ENCODE measurements at regions not wholly inside any gene's neighbourhood (a gene's known extent, or its start where the extent isn't known, plus 50 kb on each side); places are given as distances from the start of the nearest gene placed in this dataset.

DNA sequence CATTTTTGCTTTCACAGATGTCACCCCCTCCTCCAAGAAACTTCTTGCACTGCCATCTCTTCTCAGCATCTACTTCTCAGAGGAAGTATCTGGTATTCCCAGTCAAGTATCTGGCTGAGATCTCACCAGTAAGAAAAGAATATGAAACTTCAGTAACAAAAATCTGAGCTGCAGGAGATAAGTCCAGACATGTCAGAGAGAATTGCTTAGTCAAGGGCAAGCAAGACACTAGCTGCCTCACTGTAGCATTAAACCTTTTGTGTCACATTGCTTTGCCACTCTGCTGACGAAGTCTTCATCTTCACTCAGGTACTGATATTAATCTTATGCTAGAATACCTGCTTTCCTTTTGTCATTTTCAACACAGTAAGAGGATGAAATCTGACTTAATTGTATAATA is 70.6 kb upstream of the ZC3H12C start:
- DNase-seq (ENCODE audit: low spot score): no peak

DNA sequence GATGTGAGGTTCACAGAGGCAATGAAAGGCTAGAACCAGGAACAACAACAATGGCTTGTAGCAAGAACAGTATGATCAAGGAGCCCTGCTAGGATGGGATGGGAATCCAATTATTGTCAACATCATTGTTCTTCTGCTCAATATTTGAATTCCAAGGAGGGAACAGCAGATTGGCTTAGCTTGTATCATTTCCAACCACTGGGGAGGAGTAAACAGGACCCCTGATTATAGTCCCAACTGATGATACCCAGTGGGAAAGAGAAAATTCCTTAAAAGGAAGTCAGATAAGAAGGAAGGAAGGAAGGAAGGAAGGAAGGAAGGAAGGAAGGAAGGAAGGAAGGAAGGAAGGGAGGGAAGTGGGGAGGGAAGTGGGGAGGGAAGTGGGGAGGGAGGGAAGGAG is 69.5 kb upstream of the ZC3H12C start:
- DNase-seq (ENCODE audit: low spot score): no peak

DNA sequence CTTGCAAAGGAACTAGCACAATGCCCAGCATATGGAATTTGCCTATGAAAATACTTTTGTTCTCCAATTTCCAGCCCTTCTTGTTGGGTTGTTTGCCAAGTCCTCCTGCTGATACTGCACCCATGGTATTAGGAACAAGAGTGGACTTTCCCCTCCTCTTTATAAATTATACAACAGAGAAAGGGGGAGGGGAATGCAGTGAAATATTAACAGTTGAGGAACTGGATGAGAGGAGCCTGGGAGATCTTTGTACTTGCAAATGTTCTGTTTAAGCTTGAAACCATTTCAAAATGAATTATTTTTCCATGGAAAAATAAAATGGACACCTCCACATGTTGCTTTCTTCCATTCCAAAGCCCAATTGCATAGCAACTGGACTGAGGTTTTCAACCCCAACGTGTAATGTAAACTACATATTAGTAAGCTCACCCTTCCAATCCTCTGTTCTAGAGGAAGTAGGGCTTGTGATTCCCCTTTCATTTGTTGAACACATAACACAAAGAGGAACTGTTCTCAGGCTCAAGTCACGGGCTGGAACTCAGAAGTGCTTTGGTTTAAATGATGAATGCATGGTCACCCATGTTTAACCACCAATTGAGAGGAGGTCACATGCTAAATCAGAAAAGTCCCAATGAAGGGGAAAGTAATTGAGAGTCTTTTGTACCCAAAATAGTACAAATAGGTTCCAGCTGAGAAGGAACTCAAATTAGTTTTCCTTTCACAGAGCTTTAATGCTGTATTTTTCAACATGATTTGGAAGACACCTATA is 66.2 kb upstream of the ZC3H12C start:
- DNase-seq (ENCODE audit: low spot score): no peak

DNA sequence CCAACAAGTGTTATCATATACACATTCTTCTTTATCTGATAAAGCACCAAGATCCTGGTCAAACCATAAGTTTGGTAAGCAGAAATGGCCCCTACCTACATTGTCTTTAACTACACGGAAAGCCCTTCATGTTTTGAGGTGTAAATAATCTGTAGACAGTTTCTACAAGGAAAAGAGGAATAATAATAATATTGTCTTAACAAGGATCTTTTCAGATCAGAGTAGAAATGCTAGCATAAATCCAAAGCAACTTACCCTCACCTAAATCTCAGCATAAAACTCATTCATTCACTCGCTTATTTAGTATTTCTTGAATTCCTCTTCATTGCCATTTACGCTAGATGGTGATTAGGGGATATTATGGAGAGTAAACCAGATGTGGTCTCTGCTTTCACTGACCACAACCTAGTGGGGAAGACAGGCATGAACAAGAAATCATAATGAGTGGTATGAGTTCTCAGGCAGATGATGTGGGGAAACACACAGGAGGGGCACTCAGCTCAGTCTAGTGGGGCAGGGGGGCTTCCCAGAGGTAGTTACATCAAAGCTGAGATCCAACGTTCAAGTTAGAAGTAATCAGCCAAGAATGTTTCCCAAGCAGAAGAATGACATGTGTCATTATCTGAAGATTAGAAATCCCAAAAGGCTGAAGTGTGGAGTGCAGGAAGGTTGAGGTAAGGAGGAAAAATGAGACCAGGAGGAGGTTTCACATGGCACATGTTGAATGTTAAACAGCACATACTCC is 65.4 kb upstream of the ZC3H12C start:
- no peak for DNase-seq (ENCODE audit: low spot score)

DNA sequence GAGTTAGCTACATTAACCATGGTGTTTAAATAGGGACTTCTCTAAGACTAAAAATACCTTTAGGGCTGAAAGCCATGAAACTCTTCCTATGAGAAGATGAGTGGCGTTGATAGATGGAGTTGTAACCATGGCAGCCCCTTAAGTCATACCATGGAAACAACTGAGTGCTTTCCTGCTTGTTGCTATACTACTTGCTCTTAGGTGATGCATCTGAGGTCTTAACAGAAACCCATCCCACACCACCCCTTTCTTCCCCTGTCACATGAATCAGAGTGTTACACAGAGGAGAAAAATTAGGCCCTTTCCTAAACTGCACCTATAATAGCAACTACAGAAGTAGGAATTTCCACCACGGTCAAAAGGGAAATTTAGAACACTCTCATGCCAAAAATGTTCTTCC is 64.3 kb upstream of the ZC3H12C start:
- DNase-seq (ENCODE audit: low spot score): no peak

DNA sequence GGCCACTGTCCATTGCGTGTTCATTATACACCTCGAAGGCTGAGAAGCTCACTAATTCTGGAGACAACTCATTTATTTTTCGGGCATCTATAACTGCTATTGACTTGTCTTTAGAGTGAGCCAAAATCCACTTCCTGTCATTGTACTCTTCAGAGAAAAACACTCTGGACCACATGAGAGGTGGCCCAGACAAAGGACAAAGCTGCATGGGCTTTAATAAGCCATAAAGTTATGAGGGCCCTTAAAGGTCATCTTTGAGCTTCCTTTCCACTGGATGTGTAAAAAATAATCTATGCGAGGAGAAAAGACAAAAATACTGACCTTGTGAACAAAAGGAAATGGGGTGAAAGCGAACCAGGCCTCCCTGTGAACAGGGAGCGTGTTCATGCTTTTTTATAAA is 63.5 kb upstream of the ZC3H12C start:
- DNase-seq (ENCODE audit: low spot score): no peak

DNA sequence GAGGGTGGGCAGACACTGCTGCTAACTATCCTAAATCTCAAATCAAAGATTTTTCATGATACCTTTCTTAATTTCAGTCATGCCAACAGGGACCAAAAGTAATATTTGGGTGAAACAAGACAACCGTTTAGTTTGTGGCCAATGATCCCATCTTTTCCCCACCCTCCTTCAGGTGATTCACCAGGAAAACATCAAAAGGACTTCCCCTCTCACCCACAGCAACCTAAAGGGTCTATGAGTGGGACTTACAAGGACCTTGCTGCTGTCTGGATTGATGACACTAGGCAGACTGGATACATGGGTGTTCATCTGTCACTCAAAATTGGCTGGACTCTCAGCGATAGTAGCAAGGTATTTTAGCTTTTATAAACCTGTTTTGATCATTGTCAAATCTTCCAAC is 62.0 kb upstream of the ZC3H12C start:
- no peak for DNase-seq (ENCODE audit: low spot score)

DNA sequence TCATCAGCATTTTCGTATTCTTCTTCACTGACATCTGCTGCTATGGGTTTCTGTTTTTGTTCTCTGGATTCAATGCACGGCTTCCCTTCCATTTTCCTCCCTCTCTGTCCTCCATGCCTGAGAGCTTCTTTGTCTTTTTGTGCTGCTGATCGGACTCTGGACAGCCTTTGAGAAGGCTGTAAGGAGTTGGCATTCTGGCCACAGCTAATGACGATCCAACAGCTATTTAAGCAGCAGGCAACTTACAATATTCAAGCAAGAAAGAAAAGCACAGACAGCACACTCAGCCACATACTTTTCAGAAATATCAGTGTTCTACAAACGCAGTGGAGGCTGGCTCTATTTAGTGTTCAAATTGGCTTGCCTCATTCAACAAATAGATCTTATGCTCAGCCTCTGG is 60.9 kb upstream of the ZC3H12C start:
- no peak for DNase-seq (ENCODE audit: low spot score)

DNA sequence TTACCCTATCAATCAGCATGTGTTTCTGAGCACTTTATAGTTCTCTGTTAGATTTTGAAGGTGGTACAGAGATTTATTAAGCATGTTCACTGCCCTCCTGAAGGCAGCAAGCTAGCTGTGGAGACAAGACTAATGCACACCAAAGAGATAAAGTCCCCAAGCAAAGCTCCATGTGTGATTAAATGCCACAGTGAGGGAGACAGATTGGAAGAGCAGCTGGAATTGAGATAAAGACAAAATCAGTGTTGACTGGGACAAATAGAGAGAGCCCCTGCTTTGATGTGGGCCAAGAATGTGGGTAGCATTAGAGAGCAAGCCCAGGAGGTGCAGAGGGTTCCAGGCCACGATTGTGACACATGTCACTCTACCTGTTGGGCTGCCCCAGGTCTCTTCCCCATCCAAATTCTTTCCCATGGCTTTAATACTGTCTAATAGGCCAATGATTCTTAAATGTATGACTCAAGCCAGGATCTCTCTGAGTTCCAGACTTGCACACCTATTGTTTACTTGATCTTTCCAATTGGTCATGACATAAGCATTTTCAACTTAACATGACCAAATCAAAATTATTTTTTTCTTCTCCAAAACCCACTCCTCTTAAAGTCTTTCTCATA is 60.1 kb upstream of the ZC3H12C start:
- DNase-seq (ENCODE audit: low spot score): no peak

DNA sequence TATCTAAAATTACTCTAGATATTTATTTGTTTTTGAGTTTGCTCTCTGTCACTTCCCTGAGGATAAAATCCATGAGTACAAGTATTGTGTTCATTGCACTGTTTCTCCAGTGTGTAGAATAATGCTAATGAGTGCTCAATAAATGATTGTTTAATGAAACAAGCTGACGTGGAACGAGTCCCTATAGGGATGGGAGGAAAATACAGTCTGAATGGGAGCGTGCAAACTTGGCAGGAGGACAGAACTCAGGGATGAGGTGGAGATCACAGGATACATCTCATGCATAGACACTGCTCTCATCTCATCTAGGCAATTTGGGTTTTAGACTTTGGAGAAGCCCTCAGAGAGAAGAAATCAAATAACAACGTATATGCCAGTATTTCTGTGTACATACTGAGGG is 58.4 kb upstream of the ZC3H12C start:
- no peak for DNase-seq (ENCODE audit: low spot score)

DNA sequence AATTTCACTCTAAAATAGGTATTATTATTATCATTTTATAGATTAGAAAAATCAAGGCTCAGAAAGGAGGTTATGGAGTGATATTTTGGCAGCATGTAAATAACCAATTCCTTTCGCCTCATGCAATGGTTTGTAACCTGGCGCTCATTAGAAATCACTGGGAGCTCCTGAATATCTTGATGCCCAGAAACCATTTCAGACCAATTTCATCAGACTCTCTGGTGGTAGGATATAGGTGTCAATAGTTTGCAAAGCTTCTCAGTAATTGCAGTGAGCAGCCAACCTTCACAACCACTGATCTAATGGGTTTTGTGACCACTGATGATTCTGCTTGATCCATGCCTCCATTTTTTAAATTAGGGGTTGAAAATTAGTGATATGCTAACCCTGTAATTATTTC is 57.8 kb upstream of the ZC3H12C start:
- DNase-seq (ENCODE audit: low spot score): no peak

DNA sequence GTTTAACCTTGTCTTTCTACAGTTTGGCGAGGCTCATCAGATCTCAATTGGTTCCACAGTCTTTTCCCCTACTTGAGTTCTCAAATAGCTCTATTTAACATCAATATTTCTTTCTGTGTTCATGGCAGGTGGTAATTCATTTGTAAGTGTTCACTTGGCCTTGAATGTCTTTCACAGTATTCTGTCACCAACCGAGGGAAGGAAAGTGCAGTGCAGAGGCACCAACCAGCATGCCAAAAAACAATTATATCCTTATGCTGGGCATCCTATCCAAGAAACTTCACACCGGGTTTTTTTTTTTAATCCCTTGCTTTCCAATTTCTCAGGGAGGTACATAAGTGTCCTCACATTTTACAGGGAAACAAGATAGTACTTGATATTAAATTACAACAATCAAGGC is 55.0 kb upstream of the ZC3H12C start:
- no peak for DNase-seq (ENCODE audit: low spot score)
